Breast epithelium (tissue), 3 donors: ENCODE measurements at regions not wholly inside any gene's neighbourhood (a gene's known extent, or its start where the extent isn't known, plus 50 kb on each side); places are given as distances from the start of the nearest gene placed in this dataset.

ENCODE experiments used
- CTCF ChIP-seq, 3 donors: fragments of 450-650 bp; IDR thresholded peaks; one replicate each; pipeline ENCODE4 v1.5.1; 2016 to 2017; ENCODE audit warnings: antibody characterized with exemption in 3 of 3, mild to moderate bottlenecking in 3 of 3, moderate library complexity in 3 of 3
- POLR2A ChIP-seq: fragments of 450-650 bp; IDR thresholded peaks from one replicate; pipeline ENCODE4 v1.6.1; 2016; ENCODE audit warnings: antibody characterized with exemption, mild to moderate bottlenecking, moderate library complexity

GRCh38 chr1:68340951-68341350 lies 108.6 kb upstream of the WLS start:
- no peak for TF ChIP-seq CTCF (IDR thresholded peaks at IDR 0.05)
- TF ChIP-seq POLR2A: no peak
